Activated naive CD4-positive, alpha-beta T cell treated with anti-CD3 and anti-CD28 coated beads for 36 hours (primary cell): ENCODE measurements at regions not wholly inside any gene's neighbourhood (a gene's known extent, or its start where the extent isn't known, plus 50 kb on each side); places are given as distances from the start of the nearest gene placed in this dataset.

Experiments
- CTCF ChIA-PET: fragments of 350-600 bp; sonication (Branson Sonifier 250); formaldehyde crosslinking; loops from one replicate; lab custom pipeline; 2021; ENCODE audit warnings: antibody characterized with exemption; lab: Charles Lee
- DNase-seq: peaks from one replicate; pipeline ENCODE4 v3.0.0-alpha.2; 2020
- H3K27ac Mint-ChIP-seq: one replicate; pipeline ENCODE4 v1.8.0; 2021; ENCODE audit warnings: mild to moderate bottlenecking, mixed read lengths
- H3K27me3 Mint-ChIP-seq: one replicate; pipeline ENCODE4 v1.8.0; 2021; ENCODE audit warnings: low read depth, mixed read lengths
- H3K36me3 Mint-ChIP-seq: one replicate; pipeline ENCODE4 v1.8.0; 2021; ENCODE audit warnings: low read depth, mixed read lengths
- H3K4me1 Mint-ChIP-seq: one replicate; pipeline ENCODE4 v1.8.0; 2021; ENCODE audit warnings: low read depth, mixed read lengths
- H3K4me3 Mint-ChIP-seq: one replicate; pipeline ENCODE4 v1.8.0; 2021; ENCODE audit warnings: mild to moderate bottlenecking, moderate library complexity, mixed read lengths
- H3K9me3 Mint-ChIP-seq: one replicate; pipeline ENCODE4 v1.8.0; 2021; ENCODE audit warnings: mixed read lengths
- intact Hi-C: fragments of 100-400 bp; cut with micrococcal nuclease; formaldehyde crosslinking; loops from one replicate; pipeline ENCODE4 v1.15.1; 2023

DNA sequence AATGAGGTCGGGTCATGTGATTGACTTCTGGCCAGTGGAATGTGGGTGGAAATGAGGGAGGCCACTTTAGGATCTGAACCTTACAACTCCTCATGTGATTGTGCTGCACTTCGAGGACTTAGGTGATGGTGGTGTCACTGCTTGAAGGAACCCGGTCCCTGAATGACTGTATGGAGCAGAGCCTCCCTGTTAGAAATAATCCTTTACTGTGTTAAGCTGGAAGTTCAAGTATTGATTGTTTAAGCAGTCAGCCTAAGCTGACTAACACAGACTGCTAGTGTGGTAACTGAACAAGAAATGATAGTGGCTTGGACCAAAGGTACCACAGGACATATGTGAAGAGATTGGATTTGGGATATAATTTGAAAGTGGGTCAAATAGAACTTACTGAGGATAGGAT, 138.0 kb downstream of the OPN5 start:
- Mint-ChIP-seq H3K36me3 (no peaks in the 10 kb centered on the region), H3K27me3 (peaks cover 2% of the 10 kb centered on the region), H3K4me3 (no peak overlapping the region), H3K9me3 (no peaks in the 10 kb centered on the region), H3K27ac (no peak overlapping the region), H3K4me1 (no peaks in the 10 kb centered on the region)
- DNase-seq: no peak
- intact Hi-C loops: no loop called here
- CTCF ChIA-PET: no interaction called here

DNA sequence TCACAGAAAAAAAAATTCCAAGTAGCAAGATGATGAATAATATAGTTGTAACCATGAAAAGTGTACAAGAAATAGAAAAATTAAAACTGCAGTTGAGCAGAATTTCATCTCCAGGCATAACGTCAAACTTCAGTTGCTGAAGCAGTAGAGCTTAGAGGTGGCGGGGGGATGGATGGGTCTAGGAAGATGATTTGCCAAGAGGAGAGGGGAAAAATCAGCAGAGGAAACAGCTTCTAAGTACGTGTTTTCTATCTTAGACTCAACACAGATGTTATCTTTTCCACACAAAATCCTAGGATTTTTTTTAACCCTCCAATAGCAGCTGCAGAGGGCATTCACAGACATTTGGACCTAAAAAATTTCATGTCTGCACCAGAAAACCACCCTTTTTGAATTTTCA, 136.0 kb downstream of the OPN5 start:
- Mint-ChIP-seq H3K36me3 (no peaks in the 10 kb centered on the region), H3K4me3 (no peak overlapping the region), H3K4me1 (no peaks in the 10 kb centered on the region), H3K9me3 (no peaks in the 10 kb centered on the region), H3K27ac (no peak overlapping the region), H3K27me3 (peaks cover 2% of the 10 kb centered on the region)
- intact Hi-C loops: no loop called here
- no peak for DNase-seq
- CTCF ChIA-PET: no interaction called here

DNA sequence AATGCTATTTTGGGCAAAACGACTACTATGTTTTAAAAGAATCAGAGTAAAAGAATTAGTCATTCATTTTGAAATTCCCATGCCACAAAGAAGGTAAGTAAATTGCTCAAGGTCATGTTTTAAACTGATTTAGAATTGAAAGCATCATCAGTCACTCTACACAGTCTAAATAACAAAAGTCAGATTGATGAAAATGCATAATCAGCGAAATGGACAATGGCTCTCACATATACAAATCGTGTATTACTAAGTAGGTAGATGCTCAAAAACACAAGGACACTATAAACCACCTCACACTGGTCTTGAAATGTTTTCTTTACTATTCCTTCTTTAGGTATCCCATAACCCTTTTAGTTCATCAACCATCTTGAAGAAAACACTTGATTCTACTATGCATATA, 135.4 kb downstream of the OPN5 start:
- CTCF ChIA-PET: no interaction called here
- intact Hi-C loops: no loop called here
- no peaks in the 10 kb centered on the region for H3K36me3 Mint-ChIP-seq
- H3K4me1 Mint-ChIP-seq: no peaks in the 10 kb centered on the region
- no peaks in the 10 kb centered on the region for H3K9me3 Mint-ChIP-seq
- no peak overlapping the region for H3K4me3 Mint-ChIP-seq
- no peak for DNase-seq
- H3K27ac Mint-ChIP-seq: no peak overlapping the region
- H3K27me3 Mint-ChIP-seq: peaks cover 2% of the 10 kb centered on the region

DNA sequence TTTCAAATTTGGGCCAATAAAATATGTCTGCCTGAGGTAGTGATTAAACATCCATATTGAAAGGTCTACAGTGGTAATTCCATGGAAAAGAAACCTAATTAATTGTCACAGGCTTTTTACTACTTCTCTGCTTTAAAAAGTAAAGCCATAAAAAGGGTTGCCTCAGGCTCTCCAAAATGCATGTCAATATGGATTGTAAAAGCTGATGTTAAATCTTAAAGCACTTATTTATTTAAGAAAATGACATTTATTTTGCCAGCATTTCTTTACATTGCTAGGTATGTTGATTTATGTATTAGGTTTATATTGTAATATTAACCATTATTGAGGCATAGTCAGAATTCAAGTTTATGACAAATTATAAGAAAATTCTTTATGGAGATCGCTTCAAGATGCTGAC, 133.2 kb downstream of the OPN5 start:
- DNase-seq: no peak
- no peaks in the 10 kb centered on the region for H3K9me3 Mint-ChIP-seq
- CTCF ChIA-PET: no interaction called here
- no peaks in the 10 kb centered on the region for H3K4me1 Mint-ChIP-seq
- intact Hi-C loops: no loop called here
- peaks cover 2% of the 10 kb centered on the region for H3K27me3 Mint-ChIP-seq
- no peak overlapping the region for H3K27ac Mint-ChIP-seq
- no peaks in the 10 kb centered on the region for H3K36me3 Mint-ChIP-seq
- H3K4me3 Mint-ChIP-seq: no peak overlapping the region

DNA sequence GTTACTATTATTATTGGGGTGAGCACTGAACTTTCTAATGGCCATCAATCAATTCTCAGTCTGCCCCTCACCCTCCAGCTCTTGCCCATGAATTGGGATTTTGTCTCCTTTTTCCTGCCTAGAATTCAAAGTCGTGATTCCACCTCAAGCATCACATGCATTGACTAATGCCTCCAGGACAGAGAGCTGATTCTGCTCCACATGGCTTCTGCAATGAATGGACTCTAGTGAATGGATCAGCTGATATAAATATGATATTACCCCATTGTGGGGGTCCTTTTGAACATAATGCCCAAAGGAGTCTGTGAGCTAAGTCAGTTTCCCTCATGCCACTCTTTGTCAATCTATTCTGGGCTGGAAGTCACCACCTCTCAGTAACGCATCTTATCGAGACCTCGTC, 126.4 kb downstream of the OPN5 start:
- CTCF ChIA-PET: no interaction called here
- Mint-ChIP-seq H3K36me3 (no peaks in the 10 kb centered on the region), H3K4me1 (no peaks in the 10 kb centered on the region), H3K4me3 (no peak overlapping the region), H3K27me3 (peaks cover 2% of the 10 kb centered on the region), H3K9me3 (no peaks in the 10 kb centered on the region), H3K27ac (no peak overlapping the region)
- intact Hi-C loops: no loop called here
- DNase-seq: no peak

DNA sequence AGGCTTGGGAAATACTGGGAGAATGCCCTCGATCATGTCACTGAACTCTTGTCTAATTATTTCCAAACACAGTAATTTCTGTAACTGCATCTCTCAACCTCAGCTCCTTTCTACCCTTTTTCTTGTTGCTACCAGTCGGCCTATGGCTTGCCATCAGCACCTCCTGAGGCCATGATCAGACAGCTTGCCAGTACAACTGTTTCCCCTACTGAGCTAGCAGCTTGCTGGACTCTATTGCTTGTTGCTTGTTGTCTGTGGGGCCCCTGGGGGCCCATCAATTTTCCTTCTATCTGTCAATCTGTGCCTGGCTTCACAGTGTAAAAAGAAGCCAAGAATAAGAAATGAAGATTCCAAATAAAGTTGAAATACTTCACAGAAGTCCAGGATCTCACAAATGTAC, 123.9 kb downstream of the OPN5 start:
- Mint-ChIP-seq H3K27me3 (peaks cover 4% of the 10 kb centered on the region), H3K27ac (no peak overlapping the region), H3K9me3 (no peaks in the 10 kb centered on the region), H3K4me3 (no peak overlapping the region), H3K4me1 (no peaks in the 10 kb centered on the region), H3K36me3 (no peaks in the 10 kb centered on the region)
- intact Hi-C loops: no loop called here
- CTCF ChIA-PET: interaction anchor here (1.0 kb wide), 1 partner anchor 119 kb away, joined by 3 read pairs; no protein-coding TSS in a partner anchor
- DNase-seq: no peak

DNA sequence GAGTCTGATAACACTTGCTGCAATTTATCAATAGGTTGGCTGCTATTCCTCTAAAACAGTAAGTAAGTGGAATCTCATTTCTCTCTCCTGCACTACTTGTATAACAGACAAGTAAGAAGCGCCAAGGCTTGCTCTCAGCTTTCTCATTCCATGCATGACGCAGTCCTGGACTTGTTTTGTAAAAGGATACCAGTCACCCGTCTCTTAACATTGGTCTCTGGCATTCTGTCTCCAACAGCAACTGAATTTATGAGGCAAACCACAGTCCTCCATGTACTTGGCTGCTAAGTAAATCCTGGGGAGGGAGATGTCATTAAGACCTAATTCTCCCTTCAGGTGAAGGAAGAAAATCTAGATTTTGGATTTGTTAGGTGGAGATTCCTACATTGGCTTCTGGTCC, 115.4 kb downstream of the OPN5 start:
- CTCF ChIA-PET: no interaction called here
- intact Hi-C loops: no loop called here

GRCh38 chr6:47890326-47890875, 108.6 kb downstream of the OPN5 start:
- Mint-ChIP-seq H3K27ac (no peak overlapping the region), H3K4me1 (no peaks in the 10 kb centered on the region), H3K36me3 (no peaks in the 10 kb centered on the region), H3K4me3 (no peak overlapping the region), H3K9me3 (no peaks in the 10 kb centered on the region), H3K27me3 (peaks cover 2% of the 10 kb centered on the region)
- DNase-seq: no peak
- intact Hi-C loops: no loop called here
- CTCF ChIA-PET: interaction anchor here (0.7 kb wide), 1 partner anchor 9 kb away, joined by 4 read pairs; no protein-coding TSS in a partner anchor

More for the DNA sequence above, 115.4 kb downstream of the OPN5 start:
- no peaks in the 10 kb centered on the region for H3K9me3 Mint-ChIP-seq
- H3K4me3 Mint-ChIP-seq: no peak overlapping the region
- peaks cover under 1% of the 10 kb centered on the region for H3K27me3 Mint-ChIP-seq
- no peak for DNase-seq
- no peak overlapping the region for H3K27ac Mint-ChIP-seq
- no peaks in the 10 kb centered on the region for H3K36me3 Mint-ChIP-seq
- no peaks in the 10 kb centered on the region for H3K4me1 Mint-ChIP-seq

DNA sequence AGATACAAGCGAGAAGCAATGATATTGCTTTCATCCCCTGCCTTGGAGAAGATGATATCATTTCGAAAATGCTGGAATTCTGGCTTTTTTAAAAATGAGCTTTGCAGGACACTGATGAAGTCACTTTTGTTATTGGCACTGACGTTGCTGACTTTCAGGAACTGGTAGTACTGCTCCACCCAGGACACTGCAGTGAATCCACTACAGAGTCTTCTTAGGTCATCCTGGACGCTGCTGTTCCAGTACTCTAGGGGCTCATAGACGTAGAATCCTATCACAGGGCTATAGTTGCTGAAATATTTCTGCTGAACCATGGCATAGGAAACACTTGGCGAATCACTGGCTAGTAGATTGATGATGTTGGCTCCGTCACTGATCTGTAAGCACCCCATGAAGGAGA, 97.2 kb downstream of the OPN5 start:
- Mint-ChIP-seq H3K36me3 (no peaks in the 10 kb centered on the region), H3K4me1 (no peaks in the 10 kb centered on the region), H3K9me3 (no peaks in the 10 kb centered on the region), H3K4me3 (no peak overlapping the region), H3K27ac (no peak overlapping the region), H3K27me3 (peaks cover 4% of the 10 kb centered on the region)
- DNase-seq: no peak
- CTCF ChIA-PET: no interaction called here
- intact Hi-C loops: no loop called here
